K562 (cell line): ENCODE measurements at regions not wholly inside any gene's neighbourhood (a gene's known extent, or its start where the extent isn't known, plus 50 kb on each side); places are given as distances from the start of the nearest gene placed in this dataset.

Source experiments
- ATAC-seq: fragments of 200-7000 bp; cut with Tn5 transposase; 3 replicates; pipeline ENCODE4 v1.9.1; 2020; ENCODE audit warnings: moderate library complexity
- BruUV-seq: library from RNA; stranded (reverse); fragments of 400-500 nt; replicated peaks from 2 replicates; lab custom pipeline; 2021; lab: Mats Ljungman, UMichigan
- CTCF ChIA-PET: fragments of 300-600 bp; formaldehyde crosslinking; extraction: SDS; loops from one replicate; lab custom pipeline; 2021; ENCODE audit warnings: low intra/inter-chr PET ratio; lab: Yijun Ruan, JAX
- POLR2A ChIA-PET: fragments of 300-600, 350-650 bp; sonication (Branson Sonifier 250); formaldehyde crosslinking; extraction: SDS; loops from one replicate; lab custom pipeline; 2021; ENCODE audit warnings: antibody characterized with exemption, inconsistent platforms; lab: Yijun Ruan, JAX
- DNase-seq, 4 experiments: peaks; one replicate each; pipeline versions ENCODE4 v3.0.0 to v3.0.0-alpha.2; 2011 to 2018; ENCODE audit warnings: low spot score in 3 of 4, mixed read lengths in 3 of 4; ENCODE audit errors: extremely low read depth in 1 of 4
- FAIRE-seq: peaks from 2 replicates; lab custom pipeline; 2011; peaks lifted over from hg19 to GRCh38; lab: Jason Lieb, UNC
- H2AFZ ChIP-seq: 2 replicates; pipeline ENCODE4 v1.6.0; 2011; ENCODE audit warnings: low read depth, low read length, control low read depth, inconsistent platforms
- H3K27ac ChIP-seq: fragments of 200-600 bp; 3 replicates; pipeline ENCODE4 v1.8.0; 2011; ENCODE audit warnings: low read depth, mild to moderate bottlenecking, control low read depth, inconsistent platforms, low read length, moderate library complexity, mixed read lengths; ENCODE audit errors: extremely low read depth
- H3K27me3 ChIP-seq, 2 experiments: fragments of 300-600 bp in 1 of 2; 2 replicates in 1 of 2; 3 replicates in 1 of 2; pipeline versions ENCODE4 v1.6.0 to v1.8.0; 2011; ENCODE audit warnings: inconsistent platforms in 2 of 2, low read length in 2 of 2, mild to moderate bottlenecking in 1 of 2, mixed read lengths in 1 of 2, moderate library complexity in 1 of 2; ENCODE audit not compliant: control insufficient read depth in 2 of 2, insufficient read depth in 2 of 2
- H3K36me3 ChIP-seq: fragments of 300-600 bp; 3 replicates; pipeline ENCODE4 v1.8.0; 2011; ENCODE audit warnings: mild to moderate bottlenecking, low read length, inconsistent platforms; ENCODE audit not compliant: control insufficient read depth, insufficient read depth
- H3K4me1 ChIP-seq, 2 experiments: fragments of 200-600 bp in 1 of 2; replicated peaks in 1 of 2; 2 replicates in 1 of 2; 3 replicates in 1 of 2; pipeline versions ENCODE4 v1.5.1 to v1.8.0; 2011; ENCODE audit warnings: inconsistent platforms in 2 of 2, low read length in 2 of 2, mild to moderate bottlenecking in 1 of 2, mixed read lengths in 1 of 2, moderate library complexity in 1 of 2; ENCODE audit not compliant: control insufficient read depth in 2 of 2, insufficient read depth in 2 of 2
- H3K4me2 ChIP-seq: 2 replicates; pipeline ENCODE4 v1.6.1; 2011; ENCODE audit warnings: low read length, control low read depth, inconsistent platforms, mixed read lengths; ENCODE audit not compliant: insufficient read depth
- H3K4me3 ChIP-seq: fragments of 200-600 bp; sonication (generic), shearing (Covaris generic); 2 replicates; pipeline ENCODE4 v1.5.1; 2016; ENCODE audit warnings: control low read depth, inconsistent platforms
- H3K79me2 ChIP-seq: fragments of 200-600 bp; 3 replicates; pipeline ENCODE4 v1.8.0; 2011; ENCODE audit warnings: low read length, inconsistent platforms; ENCODE audit not compliant: control insufficient read depth, insufficient read depth
- H3K9ac ChIP-seq, 2 experiments: 2 replicates each; pipeline versions ENCODE4 v1.6.0 to v1.6.1; 2011; ENCODE audit warnings: low read depth in 2 of 2, low read length in 2 of 2, control low read depth in 1 of 2, inconsistent platforms in 1 of 2, mild to moderate bottlenecking in 1 of 2, mixed read lengths in 1 of 2; ENCODE audit not compliant: insufficient read depth in 1 of 2
- H3K9me1 ChIP-seq: one replicate; pipeline ENCODE4 v1.6.0; 2011; ENCODE audit warnings: inconsistent platforms, mild to moderate bottlenecking, low read length, moderate library complexity; ENCODE audit not compliant: control insufficient read depth, insufficient read depth
- H3K9me3 ChIP-seq: replicated peaks from 2 replicates; pipeline ENCODE4 v1.5.1; 2011; ENCODE audit warnings: low read depth, low read length, inconsistent platforms; ENCODE audit not compliant: control insufficient read depth, insufficient read depth
- H4K20me1 ChIP-seq: replicated peaks from 2 replicates; pipeline ENCODE4 v1.6.1; 2011; ENCODE audit warnings: low read length, inconsistent platforms, mixed read lengths; ENCODE audit not compliant: control insufficient read depth, insufficient read depth
- BACH1 ChIP-seq: fragments of 200-800 bp; sonication (Bioruptor generic); IDR thresholded peaks from 2 replicates; pipeline ENCODE4 v1.6.1; 2016; ENCODE audit warnings: missing genetic modification characterization, missing compliant biosample characterization
- GABPA ChIP-seq: fragments of 200-800 bp; sonication (Bioruptor generic); conservative IDR thresholded peaks from 2 replicates; pipeline ENCODE4 v1.6.1; 2016; ENCODE audit warnings: low read depth, missing genetic modification characterization, missing compliant biosample characterization
- KLF16 ChIP-seq: IDR thresholded peaks from 2 replicates; pipeline ENCODE4 v1.6.1; 2016; ENCODE audit warnings: antibody characterized with exemption
- PCBP1 ChIP-seq: fragments of 200-400 bp; formaldehyde crosslinking; IDR thresholded peaks from 2 replicates; pipeline ENCODE4 v1.6.1; 2018; ENCODE audit warnings: mild to moderate bottlenecking, low read depth, low read length; ENCODE audit not compliant: poor library complexity, severe bottlenecking
- RBM17 ChIP-seq: fragments of 200-400 bp; formaldehyde crosslinking; IDR thresholded peaks from 2 replicates; pipeline ENCODE4 v1.6.1; 2017; ENCODE audit warnings: low read depth, mild to moderate bottlenecking, low read length, borderline replicate concordance
- TSC22D4 ChIP-seq: fragments of 450-650 bp; IDR thresholded peaks from 2 replicates; pipeline ENCODE4 v1.6.1; 2016; ENCODE audit warnings: missing genetic modification characterization, missing biosample characterization, control low read depth
- ZKSCAN3 ChIP-seq: fragments of 250-450 bp; sonication (Bioruptor Pico); IDR thresholded peaks from 2 replicates; pipeline ENCODE4 v1.4.0; 2020
- ZNF224 ChIP-seq: sonication (generic); formaldehyde crosslinking; IDR thresholded peaks from 2 replicates; pipeline ENCODE4 v1.8.0; 2022; ENCODE audit warnings: mild to moderate bottlenecking, missing genetic modification reagents
- WGBS: fragments of 100-300 bp; shearing (Covaris generic); methylation state at CpG from one replicate; pipeline ENCODE4 v1.1.6; 2016; ENCODE audit warnings: low coverage, mixed read lengths; ENCODE audit not compliant: insufficient coverage; ENCODE audit errors: missing lambda C conversion rate; 5-methylcytosine and 5-hydroxymethylcytosine counted together
- in situ Hi-C: fragments of 300-500 bp; cut with MboI; formaldehyde crosslinking; loops from 4 replicates; pipeline ENCODE4 v1.15.0; 2018; ENCODE audit warnings: inconsistent platforms, mixed read lengths
- intact Hi-C: fragments of 100-400 bp; cut with micrococcal nuclease; formaldehyde crosslinking; loops from 2 replicates; pipeline ENCODE4 v1.14.2; 2022
- TF ChIP-seq, protein P1 (sequence below), 3 experiments: fragments of 200-800 bp in 1 of 3; sonication (Bioruptor generic) in 1 of 3; sonication (generic) in 1 of 3; formaldehyde crosslinking in 1 of 3; IDR thresholded peaks; 2 replicates each; pipeline versions ENCODE4 v1.6.1 to v1.8.0; 2016 to 2022; ENCODE audit warnings: mild to moderate bottlenecking in 2 of 3, missing compliant biosample characterization in 2 of 3, missing genetic modification characterization in 2 of 3, missing genetic modification reagents in 1 of 3
- TF ChIP-seq, protein P2 (sequence below): fragments of 450-650 bp; formaldehyde crosslinking; IDR thresholded peaks from 2 replicates; pipeline ENCODE4 v1.4.0; 2020; ENCODE audit warnings: mild to moderate bottlenecking, mixed read lengths

DNA sequence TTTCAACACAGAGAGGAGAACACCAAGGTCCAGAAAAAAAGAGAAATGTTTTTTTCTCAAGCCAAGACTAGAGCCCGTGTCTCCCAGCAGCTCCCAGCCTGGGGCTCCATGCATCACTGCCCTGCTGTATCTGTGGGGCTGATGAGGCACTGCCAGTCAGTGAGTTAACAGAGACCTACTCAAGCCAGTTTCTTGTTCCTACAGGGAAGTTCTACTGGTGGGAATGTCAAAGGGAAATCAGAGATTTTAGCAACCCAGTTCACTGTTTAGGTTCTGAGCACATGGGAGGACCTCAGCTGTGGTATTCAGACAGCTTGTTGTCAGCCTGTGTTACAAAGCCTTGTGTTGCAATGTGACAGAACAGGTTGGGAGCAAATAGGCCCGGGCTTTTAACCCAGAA is 234.3 kb downstream of the TLE3 start:
- intact Hi-C loops (no loop called here), in situ Hi-C loops (no loop called here)
- H3K79me2 ChIP-seq = no peaks in the 10 kb centered on the region
- FAIRE-seq (no peak), DNase-seq (no peak), ATAC-seq (no peak)
- CTCF ChIA-PET = no interaction called here
- no peak overlapping the region for H3K4me3 ChIP-seq
- H2AFZ ChIP-seq = no peak overlapping the region
- no TSS peak for BruUV-seq
- no peak overlapping the region for H3K27ac ChIP-seq
- H3K9me1 ChIP-seq = no peaks in the 10 kb centered on the region
- POLR2A ChIA-PET = interaction anchor here (1.3 kb wide), 1 partner anchor 9 kb away, joined by 3 read pairs; no protein-coding TSS in a partner anchor
- no peaks in the 10 kb centered on the region for H3K36me3 ChIP-seq
- TF ChIP-seq GABPA (no peak), ZNF224 (CRISPR knock-in tag) (no peak), PCBP1 (no peak), RBM17 (no peak), KLF16 (no peak), TSC22D4 (tag) (no peak), BACH1 (tag) (no peak), ZKSCAN3 (CRISPR knock-in tag) (no peak)
- TF ChIP-seq, protein P1, sequence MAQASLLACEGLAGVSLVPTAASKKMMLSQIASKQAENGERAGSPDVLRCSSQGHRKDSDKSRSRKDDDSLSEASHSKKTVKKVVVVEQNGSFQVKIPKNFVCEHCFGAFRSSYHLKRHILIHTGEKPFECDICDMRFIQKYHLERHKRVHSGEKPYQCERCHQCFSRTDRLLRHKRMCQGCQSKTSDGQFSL (CRISPR knock-in tag; IDR thresholded peaks at IDR 0.05) = no peak
- TF ChIP-seq, protein P1 (tag; IDR thresholded peaks at IDR 0.05) = no peak
- TF ChIP-seq, protein P2, sequence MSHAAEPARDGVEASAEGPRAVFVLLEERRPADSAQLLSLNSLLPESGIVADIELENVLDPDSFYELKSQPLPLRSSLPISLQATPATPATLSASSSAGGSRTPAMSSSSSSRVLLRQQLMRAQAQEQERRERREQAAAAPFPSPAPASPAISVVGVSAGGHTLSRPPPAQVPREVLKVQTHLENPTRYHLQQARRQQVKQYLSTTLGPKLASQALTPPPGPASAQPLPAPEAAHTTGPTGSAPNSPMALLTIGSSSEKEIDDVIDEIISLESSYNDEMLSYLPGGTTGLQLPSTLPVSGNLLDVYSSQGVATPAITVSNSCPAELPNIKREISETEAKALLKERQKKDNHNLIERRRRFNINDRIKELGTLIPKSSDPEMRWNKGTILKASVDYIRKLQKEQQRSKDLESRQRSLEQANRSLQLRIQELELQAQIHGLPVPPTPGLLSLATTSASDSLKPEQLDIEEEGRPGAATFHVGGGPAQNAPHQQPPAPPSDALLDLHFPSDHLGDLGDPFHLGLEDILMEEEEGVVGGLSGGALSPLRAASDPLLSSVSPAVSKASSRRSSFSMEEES (CRISPR knock-in tag) = no peak
- no peak overlapping the region for H3K4me2 ChIP-seq
- no peaks in the 10 kb centered on the region; the same call in 1 of the 2 replicates for H4K20me1 ChIP-seq
- H3K9me3 ChIP-seq = no peaks in the 10 kb centered on the region
- WGBS = 0% methylated on average over 2 of the region's 2 CpGs
- no peak overlapping the region for H3K9ac ChIP-seq
- H3K4me1 ChIP-seq = no peaks in the 10 kb centered on the region
- peaks cover 0 to under 1% of the 10 kb centered on the region in 2 experiments; a peak in 2 of 5 replicates for H3K27me3 ChIP-seq
